ENCODE measurements at regions not wholly inside any gene's neighbourhood (a gene's known extent, or its start where the extent isn't known, plus 50 kb on each side); places are given as distances from the start of the nearest gene placed in this dataset.

DNA sequence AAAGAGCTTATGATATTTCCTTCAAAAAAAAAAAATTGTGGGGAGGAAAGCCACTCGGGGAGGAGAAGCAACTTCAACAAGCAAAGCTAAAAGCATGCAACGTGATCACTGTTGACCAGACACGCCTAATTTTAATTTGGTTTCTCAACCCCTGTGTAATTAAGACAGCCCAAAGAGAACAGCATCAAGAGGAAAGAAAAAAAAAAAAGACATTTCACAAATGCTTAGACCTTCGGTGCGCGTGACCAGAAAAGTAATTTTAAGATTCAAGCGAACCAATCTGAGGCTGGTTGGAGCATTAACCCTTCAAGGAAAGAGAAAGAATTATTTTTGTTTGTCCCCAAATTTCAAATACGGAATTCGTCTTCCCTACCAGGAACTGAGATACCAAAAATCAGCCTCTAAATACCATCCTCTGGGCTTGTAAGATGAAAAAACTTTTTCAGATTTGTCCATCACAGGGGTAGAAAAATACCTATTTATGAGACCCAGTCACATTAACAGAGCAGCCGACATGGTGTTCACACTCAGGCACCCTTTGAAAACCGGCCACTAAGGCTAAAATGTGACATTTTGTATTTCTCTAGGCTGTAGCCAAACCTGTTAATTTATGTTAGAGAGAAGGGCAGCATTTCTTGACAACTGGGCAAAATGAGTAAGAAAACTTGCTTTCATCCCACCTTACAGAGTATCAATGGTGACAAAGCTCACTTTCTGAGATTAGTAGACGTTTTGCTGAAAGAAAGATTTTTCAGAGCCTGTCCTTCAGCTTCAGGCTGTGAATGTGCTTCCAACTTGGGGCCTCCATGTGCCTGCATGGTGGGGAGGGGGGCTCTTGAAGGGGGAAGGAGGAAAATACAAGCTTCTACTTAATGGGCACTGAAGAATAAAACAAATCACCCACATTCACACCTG, 179.9 kb upstream of the KLF14 start:
- Mint-ChIP-seq H3K9me3 (ENCODE audit: unreplicated experiment) (no peaks in the 10 kb centered on the region), H3K4me3 (ENCODE audit: unreplicated experiment) (peak overlapping the region; percentile 86), H3K4me1 (ENCODE audit: insufficient read depth, unreplicated experiment) (peaks cover 73% of the 10 kb centered on the region), H3K36me3 (ENCODE audit: insufficient read depth, unreplicated experiment) (peaks cover 80% of the 10 kb centered on the region), H3K27ac (ENCODE audit: low read depth, unreplicated experiment) (peak overlapping the region; percentile 89), H3K27me3 (ENCODE audit: insufficient read depth, unreplicated experiment) (no peaks in the 10 kb centered on the region)
- TF ChIP-seq, protein P1, sequence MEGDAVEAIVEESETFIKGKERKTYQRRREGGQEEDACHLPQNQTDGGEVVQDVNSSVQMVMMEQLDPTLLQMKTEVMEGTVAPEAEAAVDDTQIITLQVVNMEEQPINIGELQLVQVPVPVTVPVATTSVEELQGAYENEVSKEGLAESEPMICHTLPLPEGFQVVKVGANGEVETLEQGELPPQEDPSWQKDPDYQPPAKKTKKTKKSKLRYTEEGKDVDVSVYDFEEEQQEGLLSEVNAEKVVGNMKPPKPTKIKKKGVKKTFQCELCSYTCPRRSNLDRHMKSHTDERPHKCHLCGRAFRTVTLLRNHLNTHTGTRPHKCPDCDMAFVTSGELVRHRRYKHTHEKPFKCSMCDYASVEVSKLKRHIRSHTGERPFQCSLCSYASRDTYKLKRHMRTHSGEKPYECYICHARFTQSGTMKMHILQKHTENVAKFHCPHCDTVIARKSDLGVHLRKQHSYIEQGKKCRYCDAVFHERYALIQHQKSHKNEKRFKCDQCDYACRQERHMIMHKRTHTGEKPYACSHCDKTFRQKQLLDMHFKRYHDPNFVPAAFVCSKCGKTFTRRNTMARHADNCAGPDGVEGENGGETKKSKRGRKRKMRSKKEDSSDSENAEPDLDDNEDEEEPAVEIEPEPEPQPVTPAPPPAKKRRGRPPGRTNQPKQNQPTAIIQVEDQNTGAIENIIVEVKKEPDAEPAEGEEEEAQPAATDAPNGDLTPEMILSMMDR (IDR thresholded peaks at IDR 0.05; ENCODE audit: unreplicated experiment), result no peak
- ChIA-PET POLR2A (interaction anchor here (0.6 to 14.0 kb wide), 16 partner anchors 9 to 962 kb away, joined by 3 to 263 read pairs (median 4); partner anchors contain the start of gene MKLN1), CTCF (interaction anchor here (0.6 to 9.0 kb wide), 13 partner anchors 9 to 123 kb away, joined by 3 to 105 read pairs (median 3); no protein-coding TSS in a partner anchor)
- intact Hi-C loops (cut with micrococcal nuclease), result loop anchor here (1.0 to 5.0 kb wide), 5 partner anchors 10 to 113 kb away; no protein-coding TSS in a partner anchor
- TSS peak; percentile 71 for BruUV-seq (replicated peaks)
- no peak for DNase-seq (ENCODE audit: unreplicated experiment)

DNA sequence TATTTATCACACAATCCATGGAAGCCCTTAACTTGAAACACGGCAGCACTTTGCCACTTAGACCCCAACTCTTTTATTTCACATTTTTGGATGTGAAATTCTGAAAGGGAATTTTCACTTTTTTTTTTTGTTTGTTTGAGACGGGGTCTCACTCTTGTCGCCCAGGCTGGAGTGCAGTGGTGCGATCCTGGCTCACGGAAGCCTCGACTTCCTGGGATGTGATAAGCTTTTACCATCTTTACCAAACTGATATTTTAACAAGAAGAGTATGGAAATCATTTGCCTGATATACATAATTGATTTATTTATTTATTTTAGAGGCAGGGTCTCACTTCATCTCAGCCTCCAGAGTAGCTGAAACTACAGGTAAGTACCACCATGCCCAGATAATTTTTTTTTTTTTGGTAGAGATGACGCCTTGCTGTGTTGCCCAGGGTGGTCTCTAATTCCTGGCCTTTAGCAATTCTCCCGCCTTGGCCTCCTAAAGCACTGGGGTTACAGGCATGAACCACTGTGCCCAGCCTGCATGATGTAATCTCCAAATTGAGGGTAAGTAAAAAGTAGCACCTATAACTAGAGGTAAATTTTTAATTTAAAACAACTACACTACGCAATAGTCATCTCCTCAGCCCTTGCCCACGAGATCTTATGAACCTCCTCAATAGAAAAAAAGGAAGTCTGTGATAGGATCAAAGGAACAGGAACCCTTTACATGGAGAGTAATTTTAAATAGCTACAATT, 180.7 kb upstream of the KLF14 start:
- ChIA-PET POLR2A (interaction anchor here (0.6 to 14.0 kb wide), 8 partner anchors 8 to 193 kb away, joined by 3 to 263 read pairs (median 5); no protein-coding TSS in a partner anchor), CTCF (interaction anchor here (0.6 to 9.0 kb wide), 11 partner anchors 8 to 124 kb away, joined by 3 to 105 read pairs (median 4); no protein-coding TSS in a partner anchor)
- no peak for DNase-seq (ENCODE audit: unreplicated experiment)
- peak overlapping the region; percentile 86 for H3K4me3 Mint-ChIP-seq (ENCODE audit: unreplicated experiment)
- TF ChIP-seq, protein P1 (IDR thresholded peaks at IDR 0.05; ENCODE audit: unreplicated experiment), result no peak
- no peaks in the 10 kb centered on the region for H3K27me3 Mint-ChIP-seq (ENCODE audit: insufficient read depth, unreplicated experiment)
- no TSS peak for BruUV-seq (replicated peaks)
- H3K27ac Mint-ChIP-seq (ENCODE audit: low read depth, unreplicated experiment), result peak overlapping the region; percentile 89
- H3K4me1 Mint-ChIP-seq (ENCODE audit: insufficient read depth, unreplicated experiment), result peaks cover 73% of the 10 kb centered on the region
- H3K9me3 Mint-ChIP-seq (ENCODE audit: unreplicated experiment), result no peaks in the 10 kb centered on the region
- H3K36me3 Mint-ChIP-seq (ENCODE audit: insufficient read depth, unreplicated experiment), result peaks cover 81% of the 10 kb centered on the region
- intact Hi-C loops (cut with micrococcal nuclease), result loop anchor here (5.0 kb wide), 1 partner anchor 113 kb away; no protein-coding TSS in a partner anchor

DNA sequence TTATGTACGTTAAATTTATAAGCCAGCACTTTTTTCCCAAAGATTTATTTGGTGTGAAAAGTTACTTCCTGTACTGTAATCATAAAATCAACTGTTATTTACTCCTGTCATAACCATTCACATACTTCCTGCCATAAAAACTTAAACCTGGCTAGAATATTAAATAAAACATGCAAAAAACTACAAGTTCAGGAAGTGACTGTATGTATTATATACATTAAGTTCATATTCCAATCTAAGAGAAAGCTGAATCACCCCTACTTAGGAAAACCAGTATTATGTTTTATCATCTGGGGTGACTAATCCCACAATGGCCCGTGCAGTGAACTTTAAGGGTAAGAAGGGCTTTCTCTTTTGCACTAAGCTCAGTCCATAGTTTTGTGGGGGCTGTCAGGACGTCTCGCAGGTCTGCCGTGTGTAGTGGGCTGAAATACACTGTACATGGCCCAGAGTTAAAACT, 183.7 kb upstream of the KLF14 start:
- CTCF ChIA-PET, result interaction anchor here (0.6 to 1.3 kb wide), 2 partner anchors 19 to 24 kb away, joined by 3 to 6 read pairs; no protein-coding TSS in a partner anchor
- POLR2A ChIA-PET, result interaction anchor here (0.9 to 1.9 kb wide), 5 partner anchors 8 to 77 kb away, joined by 3 to 9 read pairs (median 5); no protein-coding TSS in a partner anchor
- Mint-ChIP-seq H3K4me3 (ENCODE audit: unreplicated experiment) (no peak overlapping the region), H3K9me3 (ENCODE audit: unreplicated experiment) (no peaks in the 10 kb centered on the region), H3K27me3 (ENCODE audit: insufficient read depth, unreplicated experiment) (no peaks in the 10 kb centered on the region), H3K4me1 (ENCODE audit: insufficient read depth, unreplicated experiment) (peaks cover 63% of the 10 kb centered on the region), H3K36me3 (ENCODE audit: insufficient read depth, unreplicated experiment) (peaks cover 71% of the 10 kb centered on the region), H3K27ac (ENCODE audit: low read depth, unreplicated experiment) (peak overlapping the region; percentile 89)
- intact Hi-C loops (cut with micrococcal nuclease), result no loop called here
- BruUV-seq (replicated peaks), result no TSS peak
- peak; percentile 67 for DNase-seq (ENCODE audit: unreplicated experiment)
- TF ChIP-seq, protein P1 (IDR thresholded peaks at IDR 0.05; ENCODE audit: unreplicated experiment), result no peak
